ENCODE measurements at regions not wholly inside any gene's neighbourhood (a gene's known extent, or its start where the extent isn't known, plus 50 kb on each side); places are given as distances from the start of the nearest gene placed in this dataset.

- Histone ChIP-seq H3K27me3 (ENCODE audit: insufficient read depth, poor library complexity, severe bottlenecking) (no peaks in the 10 kb centered on the region), H3K4me3 (replicated peaks; ENCODE audit: insufficient read depth, low read length) (no peak overlapping the region), H3K27ac (replicated peaks) (no peak overlapping the region)
- no peak for DNase-seq (ENCODE audit: low read depth in 1 of 2, low spot score in 1 of 2)
- TF ChIP-seq, protein P1, sequence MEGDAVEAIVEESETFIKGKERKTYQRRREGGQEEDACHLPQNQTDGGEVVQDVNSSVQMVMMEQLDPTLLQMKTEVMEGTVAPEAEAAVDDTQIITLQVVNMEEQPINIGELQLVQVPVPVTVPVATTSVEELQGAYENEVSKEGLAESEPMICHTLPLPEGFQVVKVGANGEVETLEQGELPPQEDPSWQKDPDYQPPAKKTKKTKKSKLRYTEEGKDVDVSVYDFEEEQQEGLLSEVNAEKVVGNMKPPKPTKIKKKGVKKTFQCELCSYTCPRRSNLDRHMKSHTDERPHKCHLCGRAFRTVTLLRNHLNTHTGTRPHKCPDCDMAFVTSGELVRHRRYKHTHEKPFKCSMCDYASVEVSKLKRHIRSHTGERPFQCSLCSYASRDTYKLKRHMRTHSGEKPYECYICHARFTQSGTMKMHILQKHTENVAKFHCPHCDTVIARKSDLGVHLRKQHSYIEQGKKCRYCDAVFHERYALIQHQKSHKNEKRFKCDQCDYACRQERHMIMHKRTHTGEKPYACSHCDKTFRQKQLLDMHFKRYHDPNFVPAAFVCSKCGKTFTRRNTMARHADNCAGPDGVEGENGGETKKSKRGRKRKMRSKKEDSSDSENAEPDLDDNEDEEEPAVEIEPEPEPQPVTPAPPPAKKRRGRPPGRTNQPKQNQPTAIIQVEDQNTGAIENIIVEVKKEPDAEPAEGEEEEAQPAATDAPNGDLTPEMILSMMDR (IDR thresholded peaks at IDR 0.05; ENCODE audit: insufficient read depth, low read length), result no peak
- TF ChIP-seq REST (IDR thresholded peaks at IDR 0.05; ENCODE audit: insufficient replicate concordance, low read depth), result no peak
- no peak for TF ChIP-seq SPI1 (IDR thresholded peaks at IDR 0.05; ENCODE audit: borderline replicate concordance, low read depth)
- no peak for TF ChIP-seq POLR2AphosphoS5 (IDR thresholded peaks at IDR 0.05; ENCODE audit: low read depth)
- no peak for TF ChIP-seq GABPA (IDR thresholded peaks at IDR 0.05; ENCODE audit: low read depth)
Measured at GRCh38 chr6:21947731-21948386, 349.0 kb downstream of the PRL start.

DNA sequence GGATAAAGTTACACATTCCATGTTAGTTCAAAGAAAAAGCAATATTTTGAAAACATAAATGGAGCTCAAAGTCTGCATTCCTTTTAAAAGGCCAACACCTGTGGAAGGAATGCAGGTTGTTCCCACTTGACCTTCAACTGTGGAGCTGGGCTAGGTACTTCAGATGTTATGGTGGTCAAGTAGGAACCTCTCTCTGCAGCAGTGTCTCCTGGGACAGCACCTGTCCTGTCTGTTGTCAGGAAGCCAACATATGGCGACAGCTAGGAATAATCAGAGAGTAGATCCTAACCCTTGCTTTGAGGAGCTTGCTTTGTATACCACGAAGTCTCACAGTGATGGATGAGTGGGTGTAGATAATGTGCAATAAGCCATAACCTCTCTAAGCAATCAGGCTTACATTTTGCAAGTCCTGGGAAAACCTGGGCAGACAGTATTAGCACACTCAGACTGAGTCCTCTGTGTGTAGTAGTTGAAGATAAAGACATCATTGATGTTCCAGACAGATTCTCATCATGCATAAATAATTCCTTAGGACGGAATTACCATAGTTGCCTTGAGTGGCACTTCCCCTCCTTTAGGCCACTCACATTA, 347.5 kb downstream of the PRL start:
- no peak for TF ChIP-seq GABPA (IDR thresholded peaks at IDR 0.05; ENCODE audit: low read depth)
- TF ChIP-seq, protein P1 (IDR thresholded peaks at IDR 0.05; ENCODE audit: insufficient read depth, low read length), result no peak
- no peak for TF ChIP-seq POLR2AphosphoS5 (IDR thresholded peaks at IDR 0.05; ENCODE audit: low read depth)
- TF ChIP-seq REST (IDR thresholded peaks at IDR 0.05; ENCODE audit: insufficient replicate concordance, low read depth), result no peak
- TF ChIP-seq SPI1 (IDR thresholded peaks at IDR 0.05; ENCODE audit: borderline replicate concordance, low read depth), result no peak
- no peak overlapping the region for H3K4me3 ChIP-seq (replicated peaks; ENCODE audit: insufficient read depth, low read length)
- no peak overlapping the region for H3K27ac ChIP-seq (replicated peaks)
- H3K27me3 ChIP-seq (ENCODE audit: insufficient read depth, poor library complexity, severe bottlenecking), result no peaks in the 10 kb centered on the region
- no peak for DNase-seq (ENCODE audit: low read depth in 1 of 2, low spot score in 1 of 2)

GRCh38 chr6:21952367-21952766, 344.5 kb downstream of the PRL start:
- no peak for TF ChIP-seq GABPA (IDR thresholded peaks at IDR 0.05; ENCODE audit: low read depth)
- TF ChIP-seq REST (IDR thresholded peaks at IDR 0.05; ENCODE audit: insufficient replicate concordance, low read depth), result no peak
- TF ChIP-seq SPI1 (IDR thresholded peaks at IDR 0.05; ENCODE audit: borderline replicate concordance, low read depth), result no peak
- TF ChIP-seq POLR2AphosphoS5 (IDR thresholded peaks at IDR 0.05; ENCODE audit: low read depth), result no peak
- TF ChIP-seq, protein P1 (IDR thresholded peaks at IDR 0.05; ENCODE audit: insufficient read depth, low read length), result no peak
- H3K27ac ChIP-seq (replicated peaks), result no peak overlapping the region
- no peaks in the 10 kb centered on the region for H3K27me3 ChIP-seq (ENCODE audit: insufficient read depth, poor library complexity, severe bottlenecking)
- H3K4me3 ChIP-seq (replicated peaks; ENCODE audit: insufficient read depth, low read length), result no peak overlapping the region
- no peak for DNase-seq (ENCODE audit: low read depth in 1 of 2, low spot score in 1 of 2)
